B cell (primary cell): ENCODE measurements at regions not wholly inside any gene's neighbourhood (a gene's known extent, or its start where the extent isn't known, plus 50 kb on each side); places are given as distances from the start of the nearest gene placed in this dataset.

ENCODE experiments used
- ATAC-seq: fragments of 200-7000 bp; cut with Tn5 transposase; one replicate; pipeline ENCODE4 v1.10.0; 2021; ENCODE audit warnings: low read depth, mild to moderate bottlenecking, moderate number of reproducible peaks, moderate library complexity
- CTCF ChIA-PET: fragments of 350-600 bp; sonication (Branson Sonifier 250); formaldehyde crosslinking; loops from one replicate; lab custom pipeline; 2021; ENCODE audit warnings: antibody characterized with exemption, inconsistent platforms; lab: Charles Lee
- POLR2A ChIA-PET: fragments of 350-600 bp; sonication (Branson Sonifier 250); formaldehyde crosslinking; loops from one replicate; lab custom pipeline; 2021; ENCODE audit warnings: antibody characterized with exemption; lab: Charles Lee
- DNase-seq: peaks from one replicate; pipeline ENCODE4 v3.0.0; 2013
- H2AFZ ChIP-seq: 2 replicates; pipeline ENCODE4 v1.6.1; 2012; ENCODE audit warnings: mild to moderate bottlenecking, low read depth, low read length; ENCODE audit not compliant: insufficient read depth, poor library complexity, severe bottlenecking
- H3K27ac ChIP-seq, 2 donors: 1 replicate in 1 of 2; 2 replicates in 1 of 2; pipeline ENCODE4 v1.5.1; 2012 to 2013; ENCODE audit warnings: low read length in 2 of 2, mild to moderate bottlenecking in 2 of 2, moderate library complexity in 1 of 2
- H3K27me3 ChIP-seq, 4 experiments: fragments of 200-600 bp in 1 of 4; sonication (generic) in 1 of 4; replicated peaks in 1 of 4; 1 replicate in 2 of 4; 2 replicates in 2 of 4; pipeline versions ENCODE4 v1.6.1 to v1.7.0; 2013 to 2016; ENCODE audit warnings: low read length in 3 of 4, mild to moderate bottlenecking in 2 of 4, mixed read lengths in 1 of 4, moderate library complexity in 1 of 4; ENCODE audit not compliant: insufficient read depth in 4 of 4, control insufficient read depth in 3 of 4; ENCODE audit errors: control extremely low read depth in 1 of 4
- H3K36me3 ChIP-seq, 2 experiments: replicated peaks in 1 of 2; 1 replicate in 1 of 2; 2 replicates in 1 of 2; pipeline versions ENCODE4 v1.6.1 to v1.7.1; 2013; ENCODE audit warnings: low read length in 1 of 2; ENCODE audit not compliant: insufficient read depth in 2 of 2, control insufficient read depth in 1 of 2; ENCODE audit errors: control extremely low read depth in 1 of 2, extremely low read depth in 1 of 2
- H3K4me1 ChIP-seq, 2 donors: fragments of 200-600 bp in 1 of 2; sonication (generic) in 1 of 2; 1 replicate in 1 of 2; 2 replicates in 1 of 2; pipeline versions ENCODE4 v1.5.1 to v1.6.1; 2013 to 2017; ENCODE audit warnings: low read length in 2 of 2; ENCODE audit not compliant: control insufficient read depth in 2 of 2, insufficient read depth in 2 of 2
- H3K4me2 ChIP-seq: replicated peaks from 2 replicates; pipeline ENCODE3; 2012; ENCODE audit warnings: mild to moderate bottlenecking, low read depth, low read length; ENCODE audit not compliant: poor library complexity, severe bottlenecking
- H3K4me3 ChIP-seq, 5 experiments: fragments of 200-600 bp in 1 of 5; sonication (generic) in 1 of 5; 1 replicate in 3 of 5; 2 replicates in 2 of 5; pipeline versions ENCODE4 v1.5.1 to v1.7.0; 2011 to 2016; ENCODE audit warnings: low read length in 4 of 5, mild to moderate bottlenecking in 4 of 5, low read depth in 2 of 5, control low read depth in 1 of 5, moderate library complexity in 1 of 5; ENCODE audit not compliant: insufficient read depth in 1 of 5; ENCODE audit errors: control extremely low read depth in 1 of 5, extremely low read depth in 1 of 5
- H3K79me2 ChIP-seq: fragments of 200-600 bp; sonication (generic); one replicate; pipeline ENCODE4 v1.6.0; 2016; ENCODE audit warnings: low read length; ENCODE audit not compliant: control insufficient read depth, insufficient read depth
- H3K9ac ChIP-seq: fragments of 200-600 bp; sonication (generic); 2 replicates; pipeline ENCODE4 v1.6.1; 2017; ENCODE audit warnings: mild to moderate bottlenecking, low read length, moderate library complexity
- H3K9me3 ChIP-seq, 3 donors: one replicate each; pipeline versions ENCODE4 v1.6.1 to v1.7.1; 2013; ENCODE audit warnings: low read length in 2 of 3; ENCODE audit not compliant: control insufficient read depth in 2 of 3, insufficient read depth in 1 of 3; ENCODE audit errors: control extremely low read depth in 1 of 3
- H4K20me1 ChIP-seq: 2 replicates; pipeline ENCODE4 v1.6.0; 2012; ENCODE audit warnings: mild to moderate bottlenecking, low read length; ENCODE audit not compliant: insufficient read depth, control insufficient read depth, poor library complexity, severe bottlenecking
- H3K27ac Mint-ChIP-seq: one replicate; pipeline ENCODE4 v1.8.0; 2021; ENCODE audit warnings: mixed read lengths
- H3K27me3 Mint-ChIP-seq: one replicate; pipeline ENCODE4 v1.8.0; 2021; ENCODE audit warnings: mixed read lengths
- H3K4me1 Mint-ChIP-seq: one replicate; pipeline ENCODE4 v1.8.0; 2021; ENCODE audit warnings: mixed read lengths
- H3K4me3 Mint-ChIP-seq: one replicate; pipeline ENCODE4 v1.8.0; 2021; ENCODE audit warnings: mixed read lengths
- H3K9me3 Mint-ChIP-seq: one replicate; pipeline ENCODE4 v1.8.0; 2022; ENCODE audit warnings: mixed read lengths; ENCODE audit not compliant: insufficient read depth
- EZH2 ChIP-seq: IDR thresholded peaks from 2 replicates; pipeline ENCODE4 v1.6.1; 2012; ENCODE audit warnings: borderline replicate concordance, low read depth, mild to moderate bottlenecking, moderate library complexity, low read length; ENCODE audit not compliant: insufficient read depth, poor library complexity, severe bottlenecking
- whole genome bisulfite sequencing: methylation state at CpG from one replicate; pipeline ENCODE4 v1.1.5; 2013; ENCODE audit warnings: missing lambda C conversion rate; ENCODE audit not compliant: insufficient coverage; 5-methylcytosine and 5-hydroxymethylcytosine counted together
- intact Hi-C: fragments of 100-400 bp; cut with micrococcal nuclease; formaldehyde crosslinking; loops from one replicate; pipeline ENCODE4 v1.10.0; 2022
- TF ChIP-seq, protein P1 (sequence below): fragments of 200-600 bp; IDR thresholded peaks from one replicate; pipeline ENCODE4 v1.8.0; 2022; ENCODE audit warnings: antibody characterized with exemption, mild to moderate bottlenecking

DNA sequence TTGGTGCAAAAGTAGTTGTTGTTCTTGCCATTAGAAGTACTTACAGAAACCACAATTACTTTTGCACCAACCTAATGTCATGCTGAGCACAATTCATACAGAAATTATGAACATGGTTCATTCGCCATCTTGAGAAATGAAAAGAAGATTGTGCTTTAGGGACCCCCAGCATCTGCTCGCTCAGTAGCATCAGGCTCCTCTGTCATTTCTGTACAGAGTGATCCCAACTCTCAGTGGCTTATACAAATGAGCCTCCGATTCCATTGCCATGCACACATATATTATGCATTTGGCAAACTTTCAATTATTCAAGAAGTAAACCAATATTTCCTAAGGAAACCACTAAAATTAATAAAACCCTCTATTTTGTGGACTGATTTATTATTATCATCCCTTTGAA, 266.2 kb downstream of the MED10 start:
- peaks cover under 1% of the 10 kb centered on the region for H3K27me3 Mint-ChIP-seq
- WGBS = 83% methylated on average over 2 of the region's 3 CpGs
- H3K9me3 Mint-ChIP-seq = no peaks in the 10 kb centered on the region
- ATAC-seq (no peak), DNase-seq (no peak)
- Histone ChIP-seq H3K4me1 (no peaks in the 10 kb centered on the region), H3K9me3 (peaks cover 0 to 5% (median 0%) of the 10 kb centered on the region in 3 donors), H3K27me3 (no peaks in the 10 kb centered on the region), H3K4me3 (no peak overlapping the region), H3K79me2 (no peaks in the 10 kb centered on the region), H3K4me2 (no peak overlapping the region), H3K27ac (no peak overlapping the region), H2AFZ (no peak overlapping the region), H3K9ac (no peak overlapping the region), H4K20me1 (no peaks in the 10 kb centered on the region), H3K36me3 (no peaks in the 10 kb centered on the region)
- ChIA-PET CTCF (no interaction called here), POLR2A (no interaction called here)
- no peaks in the 10 kb centered on the region for H3K4me1 Mint-ChIP-seq
- no peak overlapping the region for H3K4me3 Mint-ChIP-seq
- intact Hi-C loops = no loop called here
- H3K27ac Mint-ChIP-seq = no peak overlapping the region
- TF ChIP-seq EZH2 = no peak
- TF ChIP-seq, protein P1, sequence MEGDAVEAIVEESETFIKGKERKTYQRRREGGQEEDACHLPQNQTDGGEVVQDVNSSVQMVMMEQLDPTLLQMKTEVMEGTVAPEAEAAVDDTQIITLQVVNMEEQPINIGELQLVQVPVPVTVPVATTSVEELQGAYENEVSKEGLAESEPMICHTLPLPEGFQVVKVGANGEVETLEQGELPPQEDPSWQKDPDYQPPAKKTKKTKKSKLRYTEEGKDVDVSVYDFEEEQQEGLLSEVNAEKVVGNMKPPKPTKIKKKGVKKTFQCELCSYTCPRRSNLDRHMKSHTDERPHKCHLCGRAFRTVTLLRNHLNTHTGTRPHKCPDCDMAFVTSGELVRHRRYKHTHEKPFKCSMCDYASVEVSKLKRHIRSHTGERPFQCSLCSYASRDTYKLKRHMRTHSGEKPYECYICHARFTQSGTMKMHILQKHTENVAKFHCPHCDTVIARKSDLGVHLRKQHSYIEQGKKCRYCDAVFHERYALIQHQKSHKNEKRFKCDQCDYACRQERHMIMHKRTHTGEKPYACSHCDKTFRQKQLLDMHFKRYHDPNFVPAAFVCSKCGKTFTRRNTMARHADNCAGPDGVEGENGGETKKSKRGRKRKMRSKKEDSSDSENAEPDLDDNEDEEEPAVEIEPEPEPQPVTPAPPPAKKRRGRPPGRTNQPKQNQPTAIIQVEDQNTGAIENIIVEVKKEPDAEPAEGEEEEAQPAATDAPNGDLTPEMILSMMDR = no peak

DNA sequence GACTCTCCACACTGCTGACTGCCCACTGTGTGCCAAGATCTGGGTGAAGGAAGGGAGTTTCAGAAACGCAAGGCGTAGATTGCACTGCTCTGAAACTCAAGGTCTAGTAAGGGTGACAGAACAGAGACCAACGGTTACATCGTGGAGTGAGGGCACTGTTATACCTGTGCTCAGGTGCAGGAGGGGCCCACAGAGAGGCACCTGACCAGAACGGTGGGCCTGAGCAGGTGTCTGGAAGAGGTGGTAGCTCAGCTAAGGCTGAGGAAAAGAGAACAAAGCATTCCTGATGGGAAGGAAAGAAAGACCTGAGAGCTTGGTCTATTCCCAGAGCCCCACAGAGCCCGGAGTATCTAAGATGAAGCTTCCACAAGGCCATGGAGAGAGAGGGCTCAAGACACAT, 267.2 kb downstream of the MED10 start:
- no peak overlapping the region for H3K27ac Mint-ChIP-seq
- Histone ChIP-seq H3K4me1 (no peaks in the 10 kb centered on the region), H3K9ac (no peak overlapping the region), H2AFZ (no peak overlapping the region), H3K9me3 (peaks cover 0 to 5% (median 0%) of the 10 kb centered on the region in 3 donors), H3K36me3 (no peaks in the 10 kb centered on the region), H3K4me3 (no peak overlapping the region), H3K27me3 (no peaks in the 10 kb centered on the region), H3K27ac (no peak overlapping the region), H3K4me2 (no peak overlapping the region), H3K79me2 (no peaks in the 10 kb centered on the region), H4K20me1 (no peaks in the 10 kb centered on the region)
- POLR2A ChIA-PET = no interaction called here
- TF ChIP-seq, protein P1 = no peak
- no peak for TF ChIP-seq EZH2
- H3K4me3 Mint-ChIP-seq = no peak overlapping the region
- DNase-seq = no peak
- 92% methylated on average over 6 of the region's 6 CpGs for WGBS
- CTCF ChIA-PET = no interaction called here
- H3K4me1 Mint-ChIP-seq = no peaks in the 10 kb centered on the region
- H3K27me3 Mint-ChIP-seq = no peaks in the 10 kb centered on the region
- H3K9me3 Mint-ChIP-seq = no peaks in the 10 kb centered on the region
- intact Hi-C loops = no loop called here
- no peak for ATAC-seq
